Stomach (tissue), 8 donors: ENCODE measurements at regions not wholly inside any gene's neighbourhood (a gene's known extent, or its start where the extent isn't known, plus 50 kb on each side); places are given as distances from the start of the nearest gene placed in this dataset.
A peak's percentile ranks its signal among the peaks of the same experiment; 100 is the strongest.
"Not testable (repeated sequence)": the region's sequence is repeated elsewhere in the genome, so short reads cannot be mapped to it uniquely, and the experiment has no call there.

Experiments used
- DNase-seq, 2 donors: peaks; one replicate each; pipeline versions ENCODE4 v3.0.0 to v3.0.0-alpha.2; 2013 to 2019
- H3K27ac ChIP-seq, 5 donors: fragments of 200-600 bp in 4 of 5; sonication (generic) in 4 of 5; one replicate each; pipeline ENCODE4 v1.5.1; 2013 to 2019; ENCODE audit warnings: mild to moderate bottlenecking in 1 of 5, moderate library complexity in 1 of 5
- H3K27me3 ChIP-seq, 3 donors: fragments of 200-600 bp; sonication (generic); one replicate each; pipeline ENCODE4 v1.5.1; 2017 to 2019; ENCODE audit warnings: mixed run types in 1 of 3
- H3K36me3 ChIP-seq, 4 donors: fragments of 200-600 bp; sonication (generic); 1 replicate in 3 of 4; 2 replicates in 1 of 4; pipeline ENCODE4 v1.5.1; 2016 to 2019
- H3K4me1 ChIP-seq, 4 donors: fragments of 200-600 bp; sonication (generic); one replicate each; pipeline ENCODE4 v1.5.1; 2016 to 2019
- H3K4me3 ChIP-seq, 4 donors: fragments of 200-600 bp; sonication (generic) in 3 of 4; one replicate each; pipeline ENCODE4 v1.5.1; 2016 to 2019; ENCODE audit warnings: mild to moderate bottlenecking in 1 of 4
- H3K9me3 ChIP-seq, 4 donors: fragments of 200-600 bp; sonication (generic); one replicate each; pipeline ENCODE4 v1.5.1; 2016 to 2019
- CTCF ChIP-seq, 7 experiments: fragments of 450-650 bp in 4 of 7; fragments of 200-600 bp in 3 of 7; sonication (generic) in 3 of 7; IDR thresholded peaks; one replicate each; pipeline ENCODE4 v1.5.1; 2016 to 2019; ENCODE audit warnings: antibody characterized with exemption in 7 of 7, control low read depth in 2 of 7, mild to moderate bottlenecking in 1 of 7
- EP300 ChIP-seq: sonication (generic); formaldehyde crosslinking; IDR thresholded peaks from one replicate; pipeline ENCODE4 v1.6.1; 2017; ENCODE audit warnings: antibody characterized with exemption
- POLR2A ChIP-seq, 4 donors: fragments of 450-650 bp; IDR thresholded peaks; one replicate each; pipeline ENCODE4 v1.6.1; 2016; ENCODE audit warnings: antibody characterized with exemption in 4 of 4, control low read depth in 2 of 4, mild to moderate bottlenecking in 1 of 4, moderate library complexity in 1 of 4
- POLR2AphosphoS5 ChIP-seq, 3 donors: sonication (generic); formaldehyde crosslinking; IDR thresholded peaks; one replicate each; pipeline ENCODE4 v1.6.1; 2016; ENCODE audit warnings: antibody characterized with exemption in 3 of 3
- WGBS, 5 donors: extraction: QIAGEN DNeasy Blood & Tissue Kit in 3 of 5; methylation state at CpG; one replicate each; pipeline versions ENCODE4 v1.1.5 to v1.1.7; 2013 to 2018; 5-methylcytosine and 5-hydroxymethylcytosine counted together
- intact Hi-C: fragments of 100-400 bp; cut with DNase I; formaldehyde crosslinking; loops from one replicate; pipeline ENCODE4 v1.15.1; 2023; ENCODE audit warnings: low total_unique reads
- donor health status: healthy with polysubstance abuse.
- donor health status: Bipolar disorder and iron deficiency.
- donor health status: healthy.

GRCh38 chr2:94759211-94759610, 112.0 kb upstream of the TEKT4 start:
- H3K4me3 ChIP-seq: no peak overlapping the region
- no peaks in the 10 kb centered on the region for H3K4me1 ChIP-seq
- DNase-seq: peak in 1 of 2 donors; percentile 28
- WGBS, 5 donors: 20 to 31% (median 28%) methylated on average over 4 to 7 of the region's 7 CpGs
- H3K36me3 ChIP-seq: no peaks in the 10 kb centered on the region
- intact Hi-C loops: no loop called here
- TF ChIP-seq POLR2A (IDR thresholded peaks at IDR 0.05) (no peak), CTCF (IDR thresholded peaks at IDR 0.05) (no peak), POLR2AphosphoS5 (IDR thresholded peaks at IDR 0.05) (no peak), EP300 (no peak)
- no peaks in the 10 kb centered on the region for H3K9me3 ChIP-seq
- H3K27ac ChIP-seq: no peak overlapping the region
- no peaks in the 10 kb centered on the region for H3K27me3 ChIP-seq

GRCh38 chr2:94762600-94762999, 108.6 kb upstream of the TEKT4 start:
- Histone ChIP-seq H3K27me3 (no peaks in the 10 kb centered on the region), H3K4me1 (no peaks in the 10 kb centered on the region), H3K4me3 (no peak overlapping the region), H3K9me3 (no peaks in the 10 kb centered on the region), H3K27ac (no peak overlapping the region), H3K36me3 (no peaks in the 10 kb centered on the region)
- TF ChIP-seq CTCF (IDR thresholded peaks at IDR 0.05) (no peak), EP300 (no peak), POLR2AphosphoS5 (IDR thresholded peaks at IDR 0.05) (no peak), POLR2A (IDR thresholded peaks at IDR 0.05) (no peak)
- 63 to 79% (median 75%) methylated on average over 3 to 5 of the region's 5 CpGs for WGBS, 5 donors
- peak in 1 of 2 donors; percentile 10 for DNase-seq
- intact Hi-C loops: no loop called here

DNA sequence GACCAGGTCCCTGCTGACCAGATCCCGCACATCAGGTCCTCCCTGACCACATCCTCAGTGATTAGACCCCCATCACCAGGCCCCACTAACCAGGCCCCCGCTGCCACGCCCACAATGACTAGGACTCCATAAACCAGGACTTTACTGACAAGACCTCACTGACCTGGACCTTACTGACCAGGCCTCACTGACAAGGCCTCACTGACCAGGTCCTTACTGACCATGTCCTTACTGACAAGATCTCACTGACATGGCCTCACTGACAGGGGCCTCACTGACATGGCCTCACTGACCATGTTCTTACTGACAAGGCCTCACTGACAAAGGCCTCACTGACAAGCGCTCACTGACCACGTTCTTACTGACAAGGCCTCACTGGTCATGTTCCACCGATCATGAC, 107.9 kb upstream of the TEKT4 start:
- no peak overlapping the region for H3K4me3 ChIP-seq
- 73 to 87% (median 82%) methylated on average over 4 to 6 of the region's 6 CpGs; no CpG with 5 or more reads in 1 of the 5 donors for WGBS, 5 donors
- no peaks in the 10 kb centered on the region for H3K9me3 ChIP-seq
- DNase-seq: no peak
- H3K36me3 ChIP-seq: no peaks in the 10 kb centered on the region
- intact Hi-C loops: no loop called here
- H3K27me3 ChIP-seq: no peaks in the 10 kb centered on the region
- H3K27ac ChIP-seq: no peak overlapping the region
- TF ChIP-seq CTCF (IDR thresholded peaks at IDR 0.05): no peak
- no peak for TF ChIP-seq EP300
- TF ChIP-seq POLR2AphosphoS5 (IDR thresholded peaks at IDR 0.05): no peak
- TF ChIP-seq POLR2A (IDR thresholded peaks at IDR 0.05): no peak
- no peaks in the 10 kb centered on the region for H3K4me1 ChIP-seq

GRCh38 chr2:94764331-94764730, 106.9 kb upstream of the TEKT4 start:
- 76 to 87% (median 83%) methylated on average over 3 of the region's 3 CpGs for WGBS, 5 donors
- H3K9me3 ChIP-seq, H3K36me3 ChIP-seq, H3K4me1 ChIP-seq, intact Hi-C loops, H3K4me3 ChIP-seq, H3K27ac ChIP-seq, H3K27me3 ChIP-seq, DNase-seq: not testable (repeated sequence)

DNA sequence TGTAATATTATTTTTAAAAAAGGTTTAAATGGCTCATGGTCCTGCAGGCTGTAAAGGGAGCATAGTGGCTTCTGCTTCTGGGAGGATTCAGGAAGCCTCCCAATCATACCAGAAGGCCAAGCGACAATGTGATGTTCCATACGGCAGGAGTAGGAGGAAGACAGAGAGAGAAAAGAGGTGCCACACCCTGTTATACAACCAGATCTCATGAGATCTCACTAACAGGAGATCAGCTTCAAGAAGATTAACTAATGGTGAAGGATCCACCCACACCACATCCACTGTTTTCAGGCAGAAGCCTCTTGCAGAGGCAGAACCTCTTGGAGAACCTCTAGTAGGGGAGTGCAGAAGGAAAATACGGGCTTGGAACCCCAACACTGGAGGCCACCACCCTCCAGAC, 103.9 kb upstream of the TEKT4 start:
- no peaks in the 10 kb centered on the region for H3K36me3 ChIP-seq
- no peaks in the 10 kb centered on the region for H3K4me1 ChIP-seq
- H3K4me3 ChIP-seq: no peak overlapping the region
- H3K9me3 ChIP-seq: no peaks in the 10 kb centered on the region
- intact Hi-C loops: no loop called here
- TF ChIP-seq CTCF (IDR thresholded peaks at IDR 0.05) (no peak), POLR2A (IDR thresholded peaks at IDR 0.05) (no peak), EP300 (no peak), POLR2AphosphoS5 (IDR thresholded peaks at IDR 0.05) (no peak)
- no peak for DNase-seq
- H3K27me3 ChIP-seq: no peaks in the 10 kb centered on the region
- no peak overlapping the region for H3K27ac ChIP-seq
- 87 to 96% (median 91%) methylated on average over 3 of the region's 3 CpGs for WGBS, 5 donors
